ENCODE measurements at regions not wholly inside any gene's neighbourhood (a gene's known extent, or its start where the extent isn't known, plus 50 kb on each side); places are given as distances from the start of the nearest gene placed in this dataset.

GRCh38 chr1:106613068-106613467 is 443.4 kb upstream of the PRMT6 start:
- Histone ChIP-seq H2AFZ (ENCODE audit: low read length) (no peak overlapping the region), H3K36me3 (ENCODE audit: insufficient read depth, low read length) (no peaks in the 10 kb centered on the region), H3F3A (ENCODE audit: low read depth) (no peaks in the 10 kb centered on the region), H3K79me2 (ENCODE audit: insufficient read depth, low read length) (no peaks in the 10 kb centered on the region), H4K20me1 (ENCODE audit: insufficient read depth, low read length, poor library complexity, severe bottlenecking) (no peaks in the 10 kb centered on the region), H3K9me2 (replicated peaks; ENCODE audit: low read depth, low read length) (no peaks in the 10 kb centered on the region), H3K9me3 (ENCODE audit: insufficient read depth, low read depth, low read length) (no peaks in the 10 kb centered on the region), H3K4me1 (ENCODE audit: insufficient read depth, low read length, poor library complexity, severe bottlenecking) (no peaks in the 10 kb centered on the region), H3K4me3 (ENCODE audit: low read length, poor library complexity, severe bottlenecking) (no peak overlapping the region), H3K27me3 (ENCODE audit: insufficient read depth, low read length, poor library complexity, severe bottlenecking) (no peaks in the 10 kb centered on the region), H3K4me2 (ENCODE audit: low read depth, low read length, poor library complexity, severe bottlenecking) (no peak overlapping the region), H3K9ac (ENCODE audit: low read depth, low read length, poor library complexity, severe bottlenecking) (no peak overlapping the region)
- no peak for TF ChIP-seq EZH2phosphoT487 (IDR thresholded peaks at IDR 0.05; ENCODE audit: borderline replicate concordance)
- TF ChIP-seq CTCF (conservative IDR thresholded peaks at IDR 0.05; ENCODE audit: low read length), result no peak

GRCh38 chr1:106613861-106614260 is 442.6 kb upstream of the PRMT6 start:
- Histone ChIP-seq H3K36me3 (ENCODE audit: insufficient read depth, low read length) (no peaks in the 10 kb centered on the region), H3K9ac (ENCODE audit: low read depth, low read length, poor library complexity, severe bottlenecking) (no peak overlapping the region), H3K79me2 (ENCODE audit: insufficient read depth, low read length) (no peaks in the 10 kb centered on the region), H3K9me3 (ENCODE audit: insufficient read depth, low read depth, low read length) (no peaks in the 10 kb centered on the region), H3K9me2 (replicated peaks; ENCODE audit: low read depth, low read length) (no peaks in the 10 kb centered on the region), H4K20me1 (ENCODE audit: insufficient read depth, low read length, poor library complexity, severe bottlenecking) (no peaks in the 10 kb centered on the region), H3K4me1 (ENCODE audit: insufficient read depth, low read length, poor library complexity, severe bottlenecking) (no peaks in the 10 kb centered on the region), H3F3A (ENCODE audit: low read depth) (no peaks in the 10 kb centered on the region), H3K27me3 (ENCODE audit: insufficient read depth, low read length, poor library complexity, severe bottlenecking) (no peaks in the 10 kb centered on the region), H2AFZ (ENCODE audit: low read length) (no peak overlapping the region), H3K4me3 (ENCODE audit: low read length, poor library complexity, severe bottlenecking) (no peak overlapping the region), H3K4me2 (ENCODE audit: low read depth, low read length, poor library complexity, severe bottlenecking) (no peak overlapping the region)
- TF ChIP-seq EZH2phosphoT487 (IDR thresholded peaks at IDR 0.05; ENCODE audit: borderline replicate concordance) (no peak), CTCF (conservative IDR thresholded peaks at IDR 0.05; ENCODE audit: low read length) (no peak)

GRCh38 chr1:106615473-106615872 is 441.0 kb upstream of the PRMT6 start:
- H3K9me3 ChIP-seq (ENCODE audit: insufficient read depth, low read depth, low read length), result no peaks in the 10 kb centered on the region
- H2AFZ ChIP-seq (ENCODE audit: low read length), result no peak overlapping the region
- no peak overlapping the region for H3K9ac ChIP-seq (ENCODE audit: low read depth, low read length, poor library complexity, severe bottlenecking)
- H3K4me2 ChIP-seq (ENCODE audit: low read depth, low read length, poor library complexity, severe bottlenecking), result no peak overlapping the region
- no peaks in the 10 kb centered on the region for H3K27me3 ChIP-seq (ENCODE audit: insufficient read depth, low read length, poor library complexity, severe bottlenecking)
- no peak for TF ChIP-seq EZH2phosphoT487 (IDR thresholded peaks at IDR 0.05; ENCODE audit: borderline replicate concordance)
- TF ChIP-seq CTCF (conservative IDR thresholded peaks at IDR 0.05; ENCODE audit: low read length), result no peak
- no peaks in the 10 kb centered on the region for H3K36me3 ChIP-seq (ENCODE audit: insufficient read depth, low read length)
- H4K20me1 ChIP-seq (ENCODE audit: insufficient read depth, low read length, poor library complexity, severe bottlenecking), result no peaks in the 10 kb centered on the region
- no peaks in the 10 kb centered on the region for H3K79me2 ChIP-seq (ENCODE audit: insufficient read depth, low read length)
- no peaks in the 10 kb centered on the region for H3F3A ChIP-seq (ENCODE audit: low read depth)
- H3K4me1 ChIP-seq (ENCODE audit: insufficient read depth, low read length, poor library complexity, severe bottlenecking), result no peaks in the 10 kb centered on the region
- no peaks in the 10 kb centered on the region for H3K9me2 ChIP-seq (replicated peaks; ENCODE audit: low read depth, low read length)
- no peak overlapping the region for H3K4me3 ChIP-seq (ENCODE audit: low read length, poor library complexity, severe bottlenecking)
